ENCODE measurements at regions not wholly inside any gene's neighbourhood (a gene's known extent, or its start where the extent isn't known, plus 50 kb on each side); places are given as distances from the start of the nearest gene placed in this dataset.

DNA sequence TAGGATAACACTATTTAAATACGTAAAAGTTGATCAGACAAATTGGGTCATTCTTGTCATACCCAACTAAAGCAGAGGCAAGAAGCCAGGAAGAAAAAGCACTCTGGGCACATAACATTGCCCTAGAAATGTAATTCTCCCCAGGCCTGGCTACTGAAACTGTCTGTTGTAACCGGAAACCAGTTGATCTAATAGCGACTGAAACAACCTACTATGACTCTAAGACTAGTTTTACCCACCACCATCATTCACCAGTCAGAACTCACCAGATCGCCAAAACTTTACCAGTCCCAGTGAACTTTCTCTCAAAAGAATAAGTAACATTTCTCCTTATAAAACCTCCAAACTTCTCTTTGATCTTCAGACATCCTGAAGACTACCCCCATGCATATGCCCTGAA, 99.3 kb upstream of the WWC1 start:
- Histone ChIP-seq H3K27ac (no peak overlapping the region), H3K9me3 (replicated peaks in 1 of 3) (no peaks in the 10 kb centered on the region), H3K4me3 (no peak overlapping the region), H3K36me3 (replicated peaks in 1 of 2) (no peaks in the 10 kb centered on the region), H3K27me3 (no peaks in the 10 kb centered on the region), H3K4me1 (replicated peaks in 1 of 2) (no peaks in the 10 kb centered on the region)
- intact Hi-C loops (cut with DNase I): no loop called here
- no peak for DNase-seq
- TF ChIP-seq CTCF (IDR thresholded peaks at IDR 0.05) (no peak), POLR2A (IDR thresholded peaks at IDR 0.05) (no peak)
- WGBS, 4 donors: 72 to 79% (median 74%) methylated on average over 4 of the region's 4 CpGs

DNA sequence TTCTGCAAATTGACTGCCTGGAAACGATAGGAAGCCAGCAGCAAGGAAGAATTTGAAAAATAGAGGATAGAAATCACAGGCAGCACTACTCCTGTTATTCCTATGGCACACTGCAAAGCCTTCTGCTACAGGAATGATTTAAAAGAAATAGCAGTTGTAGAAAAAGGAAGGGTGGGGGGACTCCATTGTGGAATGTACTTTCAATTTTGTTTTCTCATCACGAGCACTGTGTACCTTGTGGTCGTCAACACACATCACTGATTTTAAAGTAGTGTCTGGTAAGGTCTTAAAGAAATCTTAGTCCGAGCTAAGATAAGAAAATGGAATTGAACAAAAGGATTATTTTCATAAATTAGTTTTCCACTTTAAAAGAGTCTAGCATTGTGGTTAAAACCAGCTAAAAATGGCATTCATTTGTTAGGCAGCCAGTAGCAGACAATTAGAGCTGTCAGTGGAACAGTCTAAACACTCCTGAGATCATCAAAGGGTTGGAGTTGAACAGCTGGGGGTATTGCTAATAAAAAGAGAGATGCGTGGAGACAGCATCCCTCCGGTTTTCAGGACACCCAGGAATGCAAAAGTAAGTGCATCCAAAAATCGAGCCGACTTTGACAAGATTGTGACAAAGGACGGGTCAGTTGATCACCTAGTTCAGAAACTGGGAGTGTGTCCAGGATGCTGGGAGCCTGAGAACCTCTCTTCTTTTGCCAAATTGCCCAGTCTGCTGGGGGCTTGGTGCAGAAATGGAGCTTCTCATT, 97.8 kb upstream of the WWC1 start:
- no peak overlapping the region for H3K4me3 ChIP-seq
- H3K27me3 ChIP-seq: no peaks in the 10 kb centered on the region
- no peaks in the 10 kb centered on the region for H3K36me3 ChIP-seq (replicated peaks in 1 of 2)
- intact Hi-C loops (cut with DNase I): no loop called here
- WGBS, 4 donors: 49 to 60% (median 56%) methylated on average over 9 of the region's 9 CpGs
- no peak overlapping the region for H3K27ac ChIP-seq
- no peak for DNase-seq
- TF ChIP-seq CTCF (IDR thresholded peaks at IDR 0.05): no peak
- no peak for TF ChIP-seq POLR2A (IDR thresholded peaks at IDR 0.05)
- H3K4me1 ChIP-seq (replicated peaks in 1 of 2): no peaks in the 10 kb centered on the region
- no peaks in the 10 kb centered on the region for H3K9me3 ChIP-seq (replicated peaks in 1 of 3)

- no peak overlapping the region for H3K27ac ChIP-seq
- no peak for DNase-seq
- no peaks in the 10 kb centered on the region for H3K27me3 ChIP-seq
- H3K9me3 ChIP-seq (replicated peaks in 1 of 3): no peaks in the 10 kb centered on the region
- H3K4me1 ChIP-seq (replicated peaks in 1 of 2): no peaks in the 10 kb centered on the region
- 72 to 83% (median 77%) methylated on average over 7 to 9 of the region's 9 CpGs for WGBS, 4 donors
- intact Hi-C loops (cut with DNase I): no loop called here
- TF ChIP-seq POLR2A (IDR thresholded peaks at IDR 0.05): no peak
- no peak for TF ChIP-seq CTCF (IDR thresholded peaks at IDR 0.05)
- no peak overlapping the region for H3K4me3 ChIP-seq
- H3K36me3 ChIP-seq (replicated peaks in 1 of 2): no peaks in the 10 kb centered on the region
Measured at GRCh38 chr5:168195110-168195509, 96.3 kb upstream of the WWC1 start.

- Histone ChIP-seq H3K27me3 (no peaks in the 10 kb centered on the region), H3K27ac (no peak overlapping the region), H3K4me3 (no peak overlapping the region), H3K36me3 (replicated peaks in 1 of 2) (no peaks in the 10 kb centered on the region), H3K4me1 (replicated peaks in 1 of 2) (no peaks in the 10 kb centered on the region), H3K9me3 (replicated peaks in 1 of 3) (no peaks in the 10 kb centered on the region)
- TF ChIP-seq CTCF (IDR thresholded peaks at IDR 0.05) (no peak), POLR2A (IDR thresholded peaks at IDR 0.05) (no peak)
- WGBS, 4 donors: 63 to 81% (median 67%) methylated on average over 2 of the region's 2 CpGs
- intact Hi-C loops (cut with DNase I): no loop called here
- no peak for DNase-seq
Measured at GRCh38 chr5:168198359-168198758, 93.1 kb upstream of the WWC1 start.
